COR-L47 (cell line): ENCODE measurements at regions not wholly inside any gene's neighbourhood (a gene's known extent, or its start where the extent isn't known, plus 50 kb on each side); places are given as distances from the start of the nearest gene placed in this dataset.
"Not testable (repeated sequence)": the region's sequence is repeated elsewhere in the genome, so short reads cannot be mapped to it uniquely, and the experiment has no call there.

Source experiments
- DNase-seq: peaks from one replicate; lab custom pipeline; 2025; lab: John Stamatoyannopoulos, UW

DNA sequence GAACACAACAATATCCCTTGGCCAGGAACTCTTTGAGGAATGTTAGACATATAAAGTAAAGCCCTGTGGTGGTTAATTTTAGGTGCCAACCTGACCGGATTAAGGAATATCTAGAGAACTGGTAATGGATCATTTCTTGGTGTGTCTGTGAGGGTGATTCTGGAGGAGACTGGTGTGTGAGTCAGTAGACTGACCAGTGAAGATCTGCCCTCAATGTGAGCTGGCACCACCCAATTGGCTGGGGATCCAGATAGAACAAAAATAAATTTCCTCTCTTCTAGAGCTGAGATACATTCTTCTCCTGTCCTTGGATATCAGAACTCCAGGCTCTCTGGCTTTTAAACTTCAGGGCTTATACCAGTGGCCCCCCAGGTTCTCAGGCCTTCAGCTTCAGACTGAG lies 56.2 kb upstream of the TNPO1 start:
- no peak for DNase-seq

DNA sequence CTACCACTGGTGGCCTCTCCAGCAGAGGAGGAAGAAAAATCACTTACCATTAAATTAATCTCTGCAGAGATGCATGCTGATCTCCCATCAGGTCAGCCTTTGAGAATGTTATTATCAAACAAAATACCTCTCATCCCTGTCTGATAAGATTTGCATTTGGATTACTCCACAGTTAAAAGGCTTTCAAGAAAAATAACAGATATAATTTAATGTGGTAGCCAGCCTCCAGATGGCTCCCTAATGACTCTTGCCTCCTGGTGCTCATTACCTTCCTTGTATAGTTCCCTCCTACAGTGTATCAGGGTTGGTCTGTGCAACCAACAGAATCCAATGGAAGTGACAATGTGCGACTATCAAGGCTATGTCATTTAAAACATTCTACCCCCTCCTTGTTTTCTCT lies 63.6 kb upstream of the TNPO1 start:
- no peak for DNase-seq

DNA sequence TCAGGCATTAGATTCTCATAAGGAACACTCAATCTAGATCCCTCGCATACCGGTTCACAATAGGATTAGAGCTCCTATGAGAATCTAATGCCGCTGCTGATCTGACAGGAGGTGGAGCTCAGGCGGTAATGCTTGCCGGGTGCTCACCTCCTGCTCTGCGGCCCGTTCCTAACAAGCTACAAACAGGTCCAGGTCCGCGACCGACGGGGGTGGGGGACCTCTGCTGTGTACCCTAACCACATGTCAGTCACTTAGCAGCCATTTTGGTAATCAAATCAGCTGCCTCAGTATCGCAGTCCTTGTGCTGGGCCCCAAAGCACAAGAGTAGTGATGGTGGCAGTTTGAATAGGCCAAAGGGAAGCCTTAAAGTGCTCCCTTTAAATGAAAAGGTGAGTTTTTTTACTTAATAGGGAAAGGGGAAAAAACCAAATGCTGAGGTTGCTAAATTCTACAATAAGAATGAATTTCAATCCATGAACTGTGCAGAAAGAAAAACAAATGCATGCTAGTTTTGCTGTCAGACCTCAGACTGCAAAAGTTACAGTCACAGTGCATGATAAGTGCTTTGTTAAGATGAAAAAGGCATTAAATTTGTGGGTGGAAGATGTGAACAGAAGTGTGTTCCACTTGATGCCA lies 67.0 kb upstream of the TNPO1 start:
- no peak for DNase-seq

DNA sequence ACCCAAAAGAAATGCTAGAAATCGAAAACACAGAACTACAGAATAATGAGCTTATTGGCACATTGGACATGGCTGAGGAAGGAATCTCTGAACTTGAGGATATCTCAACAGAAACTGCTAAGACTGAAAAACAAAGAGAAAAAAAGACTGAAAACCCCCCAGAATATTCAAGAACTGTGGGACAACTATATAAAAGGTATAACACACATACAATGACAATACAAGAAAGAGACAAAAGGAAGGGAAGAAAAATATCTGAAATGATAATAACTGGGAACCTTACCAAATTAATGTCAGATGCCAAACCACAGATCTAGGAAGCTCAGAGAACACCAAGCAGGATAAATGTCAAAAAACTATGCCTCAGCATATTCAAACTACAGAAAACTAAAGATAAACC lies 68.6 kb upstream of the TNPO1 start:
- DNase-seq, result no peak

DNA sequence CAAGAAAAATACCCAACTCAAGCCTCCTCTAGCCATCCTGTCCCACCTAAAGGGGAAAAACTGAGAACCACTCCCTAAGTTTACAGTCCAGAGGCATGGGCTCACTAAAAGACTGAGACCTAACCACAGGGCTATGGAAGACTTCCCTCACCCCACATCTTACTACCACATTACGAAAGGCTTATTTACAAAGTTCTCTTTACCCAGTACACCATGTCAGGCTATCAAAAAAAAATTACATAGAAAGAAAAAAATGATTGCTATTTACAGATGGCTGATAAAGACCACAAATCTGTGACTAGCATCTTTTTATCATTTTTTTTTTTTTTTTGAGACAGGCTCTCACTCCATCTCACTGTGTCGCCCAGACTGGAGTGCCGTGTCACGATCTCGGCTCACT lies 69.7 kb upstream of the TNPO1 start:
- no peak for DNase-seq

DNA sequence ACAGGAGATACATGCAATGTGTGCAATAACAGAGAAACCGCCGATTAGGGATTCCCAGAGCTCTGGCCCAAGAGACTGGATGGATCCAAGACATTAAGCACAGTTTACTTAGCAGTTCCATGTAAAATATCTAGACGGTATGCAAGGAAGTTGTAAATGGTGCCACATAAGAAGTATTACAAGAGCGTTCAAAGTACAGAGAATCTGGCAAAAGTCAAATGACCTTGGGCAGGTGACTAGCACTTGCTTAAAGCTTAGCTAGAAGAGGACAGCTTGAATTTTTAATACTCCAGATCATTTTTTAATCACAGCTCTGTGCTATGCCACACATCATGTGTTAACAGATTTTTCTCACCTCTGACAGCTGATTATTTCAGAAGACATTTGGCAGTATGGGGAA lies 72.3 kb upstream of the TNPO1 start:
- DNase-seq, result no peak

DNA sequence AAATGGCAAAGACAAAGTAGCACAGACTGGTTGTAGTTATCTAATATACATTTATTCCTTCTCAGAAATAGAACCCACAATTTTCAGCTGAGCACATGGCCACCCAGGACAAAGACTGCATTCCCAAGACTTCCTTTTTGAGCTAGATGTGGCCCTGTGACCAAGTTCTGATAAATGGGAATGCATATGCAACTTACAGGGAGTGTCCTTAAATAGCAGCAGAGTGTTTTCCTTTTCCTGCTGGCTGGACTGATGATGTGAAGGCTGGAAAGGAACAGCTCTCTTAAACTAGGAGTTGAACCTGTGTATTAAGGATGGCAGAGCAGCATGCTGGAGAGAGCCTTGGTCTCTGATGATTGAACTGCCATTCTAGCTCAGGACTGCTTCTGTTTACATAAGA lies 74.7 kb upstream of the TNPO1 start:
- no peak for DNase-seq

DNA sequence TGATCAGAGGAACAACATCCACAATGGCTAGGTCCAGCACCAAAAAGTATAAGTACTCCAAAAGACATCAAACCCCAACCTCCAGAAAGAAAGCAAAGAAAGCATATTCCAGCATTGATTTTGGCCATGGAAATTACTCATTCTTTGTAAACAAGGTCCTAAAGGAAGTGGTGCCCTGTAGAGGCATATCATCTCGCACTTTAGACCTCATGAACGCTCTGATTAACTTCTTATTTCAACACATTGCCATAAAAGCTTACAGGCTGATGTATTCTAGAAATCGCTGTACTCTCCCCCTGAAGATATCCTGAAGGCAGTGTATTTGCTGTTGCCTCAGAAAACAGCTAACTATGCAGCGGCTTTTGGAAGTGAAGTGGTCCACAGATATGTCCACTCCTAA lies 82.7 kb upstream of the TNPO1 start:
- no peak for DNase-seq

DNA sequence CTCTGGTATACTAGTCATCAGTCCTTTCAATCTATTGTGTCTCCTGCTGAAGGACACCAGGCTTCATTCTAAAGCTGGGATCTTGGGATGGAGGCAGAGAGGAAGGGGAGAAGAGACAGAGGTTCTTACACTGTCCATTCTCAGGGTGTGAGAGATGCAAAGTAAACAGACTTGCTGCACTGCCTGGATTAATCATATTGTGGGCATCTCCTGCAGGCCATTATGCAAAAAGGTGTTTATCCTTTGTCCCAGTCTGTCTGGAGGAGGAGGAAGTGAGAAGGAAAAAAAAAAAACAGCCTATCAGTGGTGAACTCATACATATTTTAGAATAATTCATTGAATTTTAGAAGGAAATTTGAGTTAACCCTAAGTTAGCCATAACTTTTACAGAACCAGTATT lies 92.9 kb upstream of the TNPO1 start:
- no peak for DNase-seq

DNA sequence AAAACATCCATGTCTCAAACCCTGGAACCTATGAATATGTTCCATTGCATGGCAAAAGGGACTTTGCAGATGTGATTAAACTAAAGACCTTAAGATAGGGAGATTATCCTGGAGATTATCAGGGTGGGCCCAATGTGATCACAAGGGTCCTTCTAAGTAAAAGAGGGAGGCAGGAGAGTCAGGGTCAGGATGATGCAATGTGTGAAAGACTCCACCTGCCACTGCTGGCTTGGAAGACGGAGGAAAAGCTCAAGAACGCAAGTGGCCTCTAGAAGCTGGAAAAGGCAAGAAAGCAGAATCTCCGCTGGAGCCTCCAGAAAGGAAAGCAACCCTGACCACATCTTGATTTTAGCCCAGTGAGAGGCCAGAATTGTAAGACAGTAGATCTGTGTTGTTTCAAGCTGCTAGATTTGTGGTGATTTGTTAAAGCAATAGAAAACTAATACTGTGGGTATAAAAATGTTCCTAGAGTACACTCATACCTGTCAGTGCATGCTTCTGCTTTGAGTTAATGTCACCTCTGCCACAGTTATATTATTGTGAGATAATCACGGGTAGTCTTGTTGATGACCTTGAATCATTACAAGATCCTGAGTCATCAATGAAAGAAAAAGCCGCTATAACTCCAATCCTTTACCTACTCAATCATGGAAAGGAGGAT lies 93.5 kb upstream of the TNPO1 start:
- no peak for DNase-seq

DNA sequence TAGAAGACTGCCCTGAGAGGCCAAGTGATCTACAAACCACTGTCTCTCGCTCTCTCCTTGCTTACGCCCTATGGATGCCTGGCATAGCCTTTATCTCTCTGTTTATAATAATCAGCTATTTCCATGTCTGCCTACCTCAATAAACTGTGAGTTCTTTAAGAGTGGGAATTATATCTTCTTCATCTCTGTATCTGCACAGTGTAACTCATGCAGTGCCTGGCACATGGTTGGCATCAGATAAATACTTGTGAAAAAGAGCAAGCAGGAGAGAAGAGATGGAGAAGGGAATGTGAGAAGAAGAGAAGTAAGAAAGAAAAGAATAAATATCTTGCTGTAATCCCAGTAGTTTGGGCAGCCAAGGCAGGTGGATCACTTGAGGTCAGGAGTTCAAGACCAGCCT lies 94.6 kb upstream of the TNPO1 start:
- DNase-seq, result no peak

DNA sequence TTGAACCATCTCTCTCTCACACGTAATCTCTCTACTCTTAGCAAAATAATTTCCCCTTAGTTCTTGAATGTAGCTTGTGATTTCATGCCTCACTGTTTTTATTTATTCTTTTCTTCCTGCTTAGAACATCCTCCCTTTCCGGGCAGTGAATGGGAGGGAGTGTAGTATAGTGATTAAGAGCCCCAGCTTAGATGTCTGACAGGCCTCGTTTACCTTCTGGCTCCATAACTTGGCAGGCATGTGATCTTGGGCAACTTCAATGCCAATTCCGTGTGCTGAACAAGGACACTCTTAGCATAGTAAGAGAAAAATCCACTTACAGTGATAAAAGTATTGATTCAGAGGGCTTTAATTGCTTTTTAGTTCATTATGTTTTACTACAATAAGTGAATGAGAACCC lies 96.3 kb upstream of the TNPO1 start:
- no peak for DNase-seq

DNA sequence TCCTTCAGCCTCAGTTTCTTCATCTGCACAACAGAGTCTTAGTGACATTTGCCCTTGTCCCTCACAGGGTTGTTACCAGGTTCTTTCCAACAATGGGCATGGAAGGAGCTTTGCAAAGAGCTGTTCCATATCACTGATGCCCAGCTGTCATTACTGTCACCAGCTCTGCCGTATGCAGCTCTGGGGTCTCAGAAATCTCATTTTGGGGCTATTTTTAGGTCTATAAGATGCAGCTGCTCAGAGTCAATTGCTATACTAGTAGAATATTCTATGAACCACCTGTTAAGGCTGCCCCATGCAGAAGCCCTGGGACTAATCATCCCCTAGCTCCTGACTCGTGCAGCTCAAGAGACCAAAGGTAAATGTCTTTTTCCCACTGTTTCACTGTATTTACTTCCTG lies 105.1 kb upstream of the TNPO1 start:
- no peak for DNase-seq

DNA sequence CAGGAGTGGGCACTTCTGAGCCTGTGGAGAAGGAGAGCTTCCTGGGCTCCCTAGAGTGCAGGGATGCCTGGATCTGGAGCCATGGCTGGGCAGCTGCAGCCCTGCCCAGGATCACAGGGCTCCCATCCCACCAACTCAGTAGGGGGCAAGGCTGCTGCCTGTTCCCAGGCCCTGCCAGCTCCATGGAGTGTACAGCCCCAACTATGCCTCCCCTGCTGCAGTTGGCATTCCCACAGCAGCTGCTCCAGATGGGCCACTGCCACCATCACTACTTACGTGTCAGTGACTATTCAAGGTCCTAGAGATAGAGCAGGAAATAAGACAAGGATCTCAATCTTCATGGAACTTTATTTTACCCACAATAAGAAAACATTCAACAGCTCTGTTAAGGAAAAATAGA lies 107.1 kb upstream of the TNPO1 start:
- DNase-seq, result no peak

DNA sequence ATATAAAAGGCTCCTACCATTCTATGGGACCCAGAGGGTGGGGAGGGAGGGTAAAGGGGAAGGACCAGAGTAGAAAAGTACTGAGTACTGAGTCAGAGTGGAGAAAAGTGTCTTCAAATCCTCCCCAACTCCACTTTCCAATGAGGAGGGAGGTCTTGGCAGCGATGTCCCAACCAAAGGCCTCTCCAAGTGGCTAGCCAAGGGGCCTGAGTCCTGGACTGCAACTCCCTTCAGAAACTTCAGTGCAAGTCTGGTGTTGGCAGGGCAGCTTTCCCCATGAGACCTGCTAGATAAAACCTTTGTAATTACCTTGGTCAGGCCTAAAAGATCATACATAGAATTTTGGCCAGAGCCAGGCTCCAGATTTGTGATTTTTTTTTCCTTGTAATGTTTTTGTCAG lies 111.3 kb upstream of the TNPO1 start:
- no peak for DNase-seq

DNA sequence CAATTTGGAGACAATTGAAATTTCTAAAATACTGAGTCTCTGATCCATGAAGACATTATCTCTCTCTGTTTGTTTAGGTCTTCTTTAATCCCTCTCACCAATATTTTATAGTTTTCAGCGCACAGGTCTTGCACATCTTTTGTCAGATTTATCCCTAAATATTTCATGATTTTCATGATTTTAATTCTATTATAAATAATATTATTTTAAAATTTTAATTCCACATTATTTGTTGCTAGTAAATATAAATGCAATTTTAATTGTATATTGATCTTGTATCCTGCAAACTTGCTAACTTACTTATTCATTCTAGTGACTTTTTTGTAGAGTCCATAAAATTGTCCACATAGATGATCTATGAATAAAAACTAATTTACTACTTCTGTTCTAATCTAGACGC lies 112.6 kb upstream of the TNPO1 start:
- no peak for DNase-seq

DNA sequence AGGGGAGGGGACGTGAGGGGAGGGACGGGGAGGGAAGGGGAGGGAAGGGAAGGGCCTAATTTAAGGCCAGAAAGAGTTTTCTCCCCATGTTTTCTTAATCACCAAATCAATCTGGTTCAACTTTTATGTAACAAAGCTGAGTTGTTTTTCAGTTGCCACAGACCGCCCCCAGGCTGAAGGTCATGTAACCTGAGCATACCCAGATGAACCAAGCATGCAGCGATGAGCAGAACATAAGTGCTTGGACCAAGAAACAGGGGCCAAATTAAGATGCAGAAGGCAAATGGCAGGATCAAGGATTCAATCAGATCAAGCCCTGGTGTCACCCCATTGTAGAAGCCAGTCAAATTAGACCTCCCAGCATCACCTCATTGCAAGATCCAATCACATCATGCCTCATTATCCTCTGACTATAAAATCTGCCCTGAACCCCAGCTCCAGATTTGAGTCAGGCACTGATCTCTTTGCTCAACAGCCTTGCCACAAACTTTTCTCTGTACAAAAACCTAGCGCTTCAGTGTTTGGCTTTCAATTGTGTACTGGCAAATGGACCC lies 113.5 kb upstream of the TNPO1 start:
- DNase-seq, result no peak

DNA sequence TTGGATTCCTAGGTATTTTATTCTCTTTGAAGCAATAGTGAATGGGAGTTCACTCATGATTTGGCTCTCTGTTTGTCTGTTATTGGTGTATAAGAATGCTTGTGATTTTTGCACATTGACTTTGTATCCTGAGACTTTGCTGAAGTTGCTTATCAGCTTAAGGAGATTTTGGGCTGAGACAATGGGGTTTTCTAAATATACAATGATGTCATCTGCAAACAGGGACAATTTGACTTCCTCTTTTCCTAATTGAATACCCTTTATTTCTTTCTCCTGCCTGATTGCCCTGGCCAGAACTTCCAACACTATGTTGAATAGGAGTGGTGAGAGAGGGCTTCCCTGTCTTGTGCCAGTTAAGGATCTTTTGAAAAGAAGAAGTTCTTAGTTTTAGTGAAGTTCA lies 114.4 kb upstream of the TNPO1 start:
- DNase-seq, result not testable (repeated sequence)

DNA sequence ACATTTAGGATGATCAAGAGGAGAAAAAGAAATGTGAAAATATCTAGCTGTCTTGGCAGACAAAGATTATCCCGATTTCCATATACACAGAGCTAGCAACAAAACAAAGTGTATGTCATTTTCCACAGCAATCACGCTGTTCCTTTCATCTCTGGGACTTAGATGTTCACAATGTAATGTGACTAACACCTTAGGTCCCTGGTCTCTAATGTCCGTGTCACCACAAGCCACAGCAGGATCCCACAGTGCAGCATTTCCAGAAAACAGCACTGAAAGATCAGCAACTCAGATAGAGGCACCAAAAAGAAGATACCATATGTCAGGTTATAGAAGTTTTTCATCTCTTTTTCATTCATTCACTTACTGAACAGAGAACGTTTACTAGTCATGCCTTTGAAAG lies 118.0 kb upstream of the TNPO1 start:
- no peak for DNase-seq

DNA sequence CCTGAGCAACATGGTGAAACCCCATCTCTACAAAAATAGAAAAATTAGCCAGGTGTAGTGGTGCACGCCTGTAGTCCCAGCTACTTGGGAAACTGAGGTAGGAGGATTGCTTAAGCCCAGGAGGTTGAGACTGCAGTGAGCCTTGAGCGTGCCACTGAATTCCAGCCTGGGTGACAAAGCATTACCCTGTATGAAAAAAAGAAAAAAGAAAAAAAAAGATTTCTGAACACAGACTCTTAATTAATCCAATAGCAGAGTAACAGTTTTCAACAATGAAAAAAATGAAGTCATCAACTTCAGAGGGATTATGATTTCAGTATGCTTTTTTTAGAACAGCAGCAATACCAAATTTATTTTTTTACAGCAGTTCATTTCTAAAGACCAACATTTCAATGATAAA lies 118.8 kb upstream of the TNPO1 start:
- no peak for DNase-seq

DNA sequence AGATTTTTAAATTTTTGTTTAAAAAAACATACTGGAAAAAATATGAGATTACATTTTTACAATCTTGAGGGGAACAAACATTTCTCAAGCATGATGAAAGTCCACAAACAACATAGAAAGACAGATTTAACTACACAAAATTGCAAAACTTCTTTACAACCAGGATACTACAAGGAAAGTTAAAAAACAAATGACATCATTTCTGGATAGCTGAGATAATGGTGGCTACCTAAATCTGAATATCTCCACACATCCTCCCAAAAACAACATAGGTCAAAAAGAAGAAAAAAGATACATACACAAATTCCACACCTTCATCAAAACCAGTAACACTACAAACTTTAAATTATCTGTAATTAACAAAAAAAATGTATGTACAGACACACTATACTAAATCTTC lies 120.8 kb upstream of the TNPO1 start:
- no peak for DNase-seq

DNA sequence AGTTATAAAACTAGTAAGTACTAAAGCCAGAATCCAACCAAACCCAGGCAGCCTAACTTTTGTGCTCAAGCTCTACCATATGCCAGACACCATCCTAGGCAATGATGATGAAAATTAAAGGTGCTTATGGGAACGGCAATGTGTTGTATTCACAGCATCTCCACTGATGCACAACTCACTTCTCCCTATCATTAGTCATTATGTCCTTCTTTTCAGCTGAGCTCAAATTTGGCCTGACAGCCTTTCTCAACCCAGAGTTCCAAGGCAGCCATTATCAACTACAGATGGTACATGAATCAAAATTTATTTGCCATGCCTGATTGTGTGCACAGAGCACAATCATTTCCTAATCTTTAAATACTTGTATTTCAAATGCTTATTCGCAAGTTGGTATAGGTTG lies 121.6 kb upstream of the TNPO1 start:
- no peak for DNase-seq

DNA sequence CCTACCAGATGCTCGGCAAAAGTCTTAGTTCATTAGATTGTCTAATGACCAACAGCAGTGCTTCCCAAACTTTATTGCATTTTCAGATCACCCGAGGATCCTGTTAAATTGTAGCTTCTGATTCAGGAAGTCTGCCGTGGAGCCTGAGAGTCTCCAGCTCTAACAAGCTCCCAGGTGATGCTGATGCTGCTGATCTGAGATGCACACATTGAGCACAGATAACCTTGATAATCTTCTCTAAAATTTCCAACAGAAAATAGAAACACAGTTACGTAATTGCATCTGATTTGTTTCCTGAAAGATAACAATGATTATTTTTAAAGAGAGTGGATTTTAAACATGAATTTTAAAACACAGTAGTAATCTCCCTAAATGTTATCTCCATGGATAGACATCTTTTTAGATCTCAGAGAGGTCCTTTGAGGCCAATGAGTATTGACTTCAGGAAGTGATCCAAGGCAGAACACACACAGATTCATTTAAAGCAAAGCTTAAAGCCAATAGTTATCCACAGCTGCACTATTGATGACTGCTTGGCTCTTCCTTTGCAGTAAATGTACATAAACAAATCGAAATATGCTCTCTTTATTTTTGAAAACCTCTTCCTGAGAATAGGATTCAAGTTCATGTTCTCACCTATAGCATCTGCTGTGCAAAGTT lies 122.8 kb upstream of the TNPO1 start:
- no peak for DNase-seq
